ENCODE measurements at regions not wholly inside any gene's neighbourhood (a gene's known extent, or its start where the extent isn't known, plus 50 kb on each side); places are given as distances from the start of the nearest gene placed in this dataset.

DNA sequence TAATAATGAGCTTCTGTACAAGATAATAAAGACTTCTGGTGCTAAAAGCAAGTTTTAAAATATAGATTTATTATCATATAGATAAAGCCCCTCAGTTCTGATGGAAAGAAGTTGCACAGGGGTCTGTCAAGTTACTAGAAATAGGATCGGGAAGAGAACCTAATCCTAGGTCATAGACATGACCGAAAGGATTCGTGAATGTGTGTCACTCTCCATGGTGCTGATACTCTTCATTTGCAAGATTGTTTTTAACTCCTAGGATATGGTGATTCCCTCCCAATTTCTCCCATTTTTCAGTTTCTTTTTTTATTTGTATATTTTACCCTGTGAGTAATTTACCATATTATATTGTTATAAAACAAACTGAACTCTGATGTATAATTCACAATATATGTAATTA, 58.9 kb upstream of the CTNNA2 start:
- no peak for TF ChIP-seq CTCF (IDR thresholded peaks at IDR 0.05)
- ATAC-seq (no peak), DNase-seq (no peak)
- 3 to 5% (median 5%) methylated on average over 3 of the region's 3 CpGs for WGBS, 3 donors
- intact Hi-C loops (cut with DNase I), result no loop called here
- Histone ChIP-seq H3K27me3 (ENCODE audit: insufficient read depth in 3 of 3, low read length in 2 of 3) (no peaks in the 10 kb centered on the region), H3K27ac (no peak overlapping the region), H3K4me1 (no peaks in the 10 kb centered on the region), H3K9me3 (no peaks in the 10 kb centered on the region), H3K36me3 (ENCODE audit: insufficient read depth in 1 of 2, low read depth in 1 of 2) (no peaks in the 10 kb centered on the region), H3K4me3 (no peak overlapping the region)

- H3K36me3 ChIP-seq (ENCODE audit: insufficient read depth in 1 of 2, low read depth in 1 of 2), result no peaks in the 10 kb centered on the region
- TF ChIP-seq CTCF (IDR thresholded peaks at IDR 0.05), result no peak
- DNase-seq, result no peak
- H3K27ac ChIP-seq, result no peak overlapping the region
- 70 to 77% (median 75%) methylated on average over 1 of the region's 1 CpG for WGBS, 3 donors
- H3K27me3 ChIP-seq (ENCODE audit: insufficient read depth in 3 of 3, low read length in 2 of 3), result no peaks in the 10 kb centered on the region
- H3K4me3 ChIP-seq, result no peak overlapping the region
- H3K4me1 ChIP-seq, result no peaks in the 10 kb centered on the region
- no peak for ATAC-seq
- H3K9me3 ChIP-seq, result no peaks in the 10 kb centered on the region
- intact Hi-C loops (cut with DNase I), result no loop called here
Measured at GRCh38 chr2:79452651-79453050, 60.2 kb upstream of the CTNNA2 start.

- intact Hi-C loops (cut with DNase I), result no loop called here
- ATAC-seq, result no peak
- H3K27me3 ChIP-seq (ENCODE audit: insufficient read depth in 3 of 3, low read length in 2 of 3), result no peaks in the 10 kb centered on the region
- no peak overlapping the region for H3K4me3 ChIP-seq
- H3K27ac ChIP-seq, result no peak overlapping the region
- H3K9me3 ChIP-seq, result no peaks in the 10 kb centered on the region
- H3K4me1 ChIP-seq, result no peaks in the 10 kb centered on the region
- DNase-seq, result no peak
- no peaks in the 10 kb centered on the region for H3K36me3 ChIP-seq (ENCODE audit: insufficient read depth in 1 of 2, low read depth in 1 of 2)
- no peak for TF ChIP-seq CTCF (IDR thresholded peaks at IDR 0.05)
Measured at GRCh38 chr2:79447463-79447862, 65.4 kb upstream of the CTNNA2 start.

DNA sequence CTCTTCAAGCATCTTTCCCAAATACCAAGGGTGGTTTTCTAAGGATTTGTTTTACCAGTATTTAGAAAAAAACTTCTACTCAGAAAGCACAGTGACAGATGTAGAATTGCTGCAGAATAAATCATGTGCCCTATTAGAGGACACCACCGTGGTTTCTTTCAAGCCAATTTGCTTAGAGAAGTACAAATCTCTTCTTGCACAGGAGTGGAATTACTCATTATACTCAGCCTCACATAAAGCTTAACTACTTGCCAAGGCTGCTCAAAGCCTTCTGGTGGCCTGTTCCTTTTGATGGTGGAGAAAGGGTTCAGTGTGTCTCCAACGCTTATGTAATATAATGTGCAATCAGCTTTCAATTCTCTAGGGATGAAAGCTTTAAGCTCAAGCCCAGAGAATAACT, 66.5 kb upstream of the CTNNA2 start:
- intact Hi-C loops (cut with DNase I), result no loop called here

More for the DNA sequence above, 66.5 kb upstream of the CTNNA2 start:
- 22 to 27% (median 27%) methylated on average over 2 of the region's 2 CpGs for WGBS, 3 donors
- H3K4me3 ChIP-seq, result no peak overlapping the region
- H3K9me3 ChIP-seq, result no peaks in the 10 kb centered on the region
- no peaks in the 10 kb centered on the region for H3K27me3 ChIP-seq (ENCODE audit: insufficient read depth in 3 of 3, low read length in 2 of 3)
- DNase-seq (no peak), ATAC-seq (no peak)
- TF ChIP-seq CTCF (IDR thresholded peaks at IDR 0.05), result no peak
- no peaks in the 10 kb centered on the region for H3K4me1 ChIP-seq
- no peaks in the 10 kb centered on the region for H3K36me3 ChIP-seq (ENCODE audit: insufficient read depth in 1 of 2, low read depth in 1 of 2)
- no peak overlapping the region for H3K27ac ChIP-seq

Measured in psoas muscle (tissue), 7 donors.